Spleen (tissue), 11 donors: ENCODE measurements at regions not wholly inside any gene's neighbourhood (a gene's known extent, or its start where the extent isn't known, plus 50 kb on each side); places are given as distances from the start of the nearest gene placed in this dataset.

ENCODE experiments used
- DNase-seq: peaks from one replicate; pipeline ENCODE4 v3.0.0-alpha.2; 2020
- H3K27ac ChIP-seq, 8 donors: fragments of 200-600 bp; sonication (generic) in 7 of 8; 1 replicate in 4 of 8; 2 replicates in 4 of 8; pipeline versions ENCODE4 v1.5.0 to v1.8.0; 2016 to 2021; ENCODE audit warnings: inconsistent platforms in 4 of 8, mild to moderate bottlenecking in 4 of 8, moderate library complexity in 1 of 8
- H3K27me3 ChIP-seq, 7 donors: fragments of 200-600 bp; sonication (generic) in 6 of 7; replicated peaks in 1 of 7; 1 replicate in 4 of 7; 2 replicates in 3 of 7; pipeline versions ENCODE4 v1.5.0 to v1.8.0; 2016 to 2021; ENCODE audit warnings: inconsistent platforms in 3 of 7, mild to moderate bottlenecking in 1 of 7
- H3K36me3 ChIP-seq, 6 donors: fragments of 200-600 bp; sonication (generic) in 5 of 6; 1 replicate in 4 of 6; 2 replicates in 2 of 6; pipeline versions ENCODE4 v1.5.0 to v1.8.0; 2016 to 2021; ENCODE audit warnings: inconsistent platforms in 2 of 6
- H3K4me1 ChIP-seq, 6 donors: fragments of 200-600 bp; sonication (generic) in 5 of 6; 1 replicate in 3 of 6; 2 replicates in 3 of 6; pipeline versions ENCODE4 v1.5.0 to v1.8.0; 2016 to 2021; ENCODE audit warnings: inconsistent platforms in 3 of 6
- H3K4me3 ChIP-seq, 8 donors: fragments of 200-600 bp; sonication (generic) in 7 of 8; 1 replicate in 4 of 8; 2 replicates in 4 of 8; pipeline versions ENCODE4 v1.5.0 to v1.8.0; 2016 to 2021; ENCODE audit warnings: inconsistent platforms in 4 of 8, mild to moderate bottlenecking in 4 of 8, moderate library complexity in 2 of 8
- H3K9me3 ChIP-seq, 8 donors: fragments of 200-600 bp; sonication (generic) in 7 of 8; 1 replicate in 4 of 8; 2 replicates in 4 of 8; pipeline versions ENCODE4 v1.5.0 to v1.8.0; 2016 to 2021; ENCODE audit warnings: inconsistent platforms in 4 of 8
- POLR2A ChIP-seq, 3 donors: fragments of 450-650 bp; IDR thresholded peaks; one replicate each; pipeline ENCODE4 v1.5.1; 2017; ENCODE audit warnings: antibody characterized with exemption in 3 of 3, mild to moderate bottlenecking in 1 of 3
- POLR2AphosphoS5 ChIP-seq, 3 donors: sonication (generic); formaldehyde crosslinking; IDR thresholded peaks; one replicate each; pipeline ENCODE4 v1.5.1; 2017; ENCODE audit warnings: antibody characterized with exemption in 3 of 3
- WGBS, 5 donors: extraction: QIAGEN DNeasy Blood & Tissue Kit in 3 of 5; methylation state at CpG; one replicate each; pipeline versions ENCODE4 v1.1.5 to v1.1.7; 2013 to 2018; 5-methylcytosine and 5-hydroxymethylcytosine counted together
- intact Hi-C: fragments of 100-400 bp; cut with DNase I; formaldehyde crosslinking; loops from one replicate; pipeline ENCODE4 v1.15.0; 2023; ENCODE audit warnings: low total_unique reads
- TF ChIP-seq, protein P1 (sequence below), 11 experiments: fragments of 200-600 bp in 7 of 11; fragments of 450-650 bp in 4 of 11; sonication (generic) in 4 of 11; IDR thresholded peaks in 8 of 11; conservative IDR thresholded peaks in 3 of 11; 1 replicate in 7 of 11; 2 replicates in 4 of 11; pipeline versions ENCODE4 v1.4.0 to v1.8.0; 2016 to 2021; ENCODE audit warnings: antibody characterized with exemption in 11 of 11, inconsistent platforms in 4 of 11, mild to moderate bottlenecking in 1 of 11
- donor health status: healthy with polysubstance abuse.
- donor health status: DM: no; HTN: no; CAD: no; lungs with moderate emphysema.
- donor health status: DM: no; HTN: no; CAD: no.
- donor health status: Bipolar disorder and iron deficiency.
- donor health status: healthy.
- donor health status: DM: no; HTN: no; CAD: no.
- donor health status: DM: yes; HTN: yes; CAD: no.

DNA sequence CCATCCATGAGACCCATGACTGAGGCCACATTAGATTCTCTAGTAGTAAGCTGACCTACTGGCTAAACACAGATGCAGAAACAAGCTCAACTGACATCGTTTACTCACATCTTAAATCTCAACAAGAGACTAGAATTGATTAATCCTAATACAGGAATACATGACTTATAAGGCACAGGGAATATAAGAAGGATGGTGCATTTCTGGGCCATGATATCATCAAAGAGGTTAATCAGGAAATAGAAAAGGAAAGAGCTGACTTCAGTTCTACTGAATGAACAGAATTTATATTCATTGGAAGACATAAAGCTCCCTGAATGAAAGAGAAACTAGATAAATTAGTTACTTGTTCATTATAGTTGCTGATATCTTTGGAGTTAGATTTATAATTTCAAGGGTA, 1406.5 kb downstream of the STIM2 start:
- H3K27ac ChIP-seq: no peak overlapping the region
- no peak for DNase-seq
- intact Hi-C loops: no loop called here
- WGBS, 5 donors: 35 to 63% (median 55%) methylated on average over 1 of the region's 1 CpG
- H3K4me3 ChIP-seq: no peak overlapping the region
- no peaks in the 10 kb centered on the region for H3K27me3 ChIP-seq
- no peaks in the 10 kb centered on the region for H3K36me3 ChIP-seq
- TF ChIP-seq POLR2A (IDR thresholded peaks at IDR 0.05) (no peak), POLR2AphosphoS5 (IDR thresholded peaks at IDR 0.05) (no peak)
- TF ChIP-seq, protein P1, sequence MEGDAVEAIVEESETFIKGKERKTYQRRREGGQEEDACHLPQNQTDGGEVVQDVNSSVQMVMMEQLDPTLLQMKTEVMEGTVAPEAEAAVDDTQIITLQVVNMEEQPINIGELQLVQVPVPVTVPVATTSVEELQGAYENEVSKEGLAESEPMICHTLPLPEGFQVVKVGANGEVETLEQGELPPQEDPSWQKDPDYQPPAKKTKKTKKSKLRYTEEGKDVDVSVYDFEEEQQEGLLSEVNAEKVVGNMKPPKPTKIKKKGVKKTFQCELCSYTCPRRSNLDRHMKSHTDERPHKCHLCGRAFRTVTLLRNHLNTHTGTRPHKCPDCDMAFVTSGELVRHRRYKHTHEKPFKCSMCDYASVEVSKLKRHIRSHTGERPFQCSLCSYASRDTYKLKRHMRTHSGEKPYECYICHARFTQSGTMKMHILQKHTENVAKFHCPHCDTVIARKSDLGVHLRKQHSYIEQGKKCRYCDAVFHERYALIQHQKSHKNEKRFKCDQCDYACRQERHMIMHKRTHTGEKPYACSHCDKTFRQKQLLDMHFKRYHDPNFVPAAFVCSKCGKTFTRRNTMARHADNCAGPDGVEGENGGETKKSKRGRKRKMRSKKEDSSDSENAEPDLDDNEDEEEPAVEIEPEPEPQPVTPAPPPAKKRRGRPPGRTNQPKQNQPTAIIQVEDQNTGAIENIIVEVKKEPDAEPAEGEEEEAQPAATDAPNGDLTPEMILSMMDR (IDR thresholded peaks at IDR 0.05 in 8 of 11, conservative IDR thresholded peaks at IDR 0.05 in 3 of 11): no peak
- no peaks in the 10 kb centered on the region for H3K4me1 ChIP-seq
- peaks cover 0 to 12% (median 0%) of the 10 kb centered on the region in 8 donors for H3K9me3 ChIP-seq

- no peak overlapping the region for H3K4me3 ChIP-seq
- DNase-seq: no peak
- H3K4me1 ChIP-seq: no peaks in the 10 kb centered on the region
- H3K9me3 ChIP-seq: peaks cover 0 to 9% (median 0%) of the 10 kb centered on the region in 8 donors
- intact Hi-C loops: no loop called here
- no peaks in the 10 kb centered on the region for H3K36me3 ChIP-seq
- 56 to 85% (median 73%) methylated on average over 2 of the region's 2 CpGs for WGBS, 5 donors
- H3K27me3 ChIP-seq: no peaks in the 10 kb centered on the region
- H3K27ac ChIP-seq: no peak overlapping the region
- TF ChIP-seq POLR2A (IDR thresholded peaks at IDR 0.05): no peak
- TF ChIP-seq POLR2AphosphoS5 (IDR thresholded peaks at IDR 0.05): no peak
- TF ChIP-seq, protein P1 (IDR thresholded peaks at IDR 0.05 in 8 of 11, conservative IDR thresholded peaks at IDR 0.05 in 3 of 11): no peak
Observed at GRCh38 chr4:28269426-28269825, 1408.8 kb downstream of the STIM2 start.

DNA sequence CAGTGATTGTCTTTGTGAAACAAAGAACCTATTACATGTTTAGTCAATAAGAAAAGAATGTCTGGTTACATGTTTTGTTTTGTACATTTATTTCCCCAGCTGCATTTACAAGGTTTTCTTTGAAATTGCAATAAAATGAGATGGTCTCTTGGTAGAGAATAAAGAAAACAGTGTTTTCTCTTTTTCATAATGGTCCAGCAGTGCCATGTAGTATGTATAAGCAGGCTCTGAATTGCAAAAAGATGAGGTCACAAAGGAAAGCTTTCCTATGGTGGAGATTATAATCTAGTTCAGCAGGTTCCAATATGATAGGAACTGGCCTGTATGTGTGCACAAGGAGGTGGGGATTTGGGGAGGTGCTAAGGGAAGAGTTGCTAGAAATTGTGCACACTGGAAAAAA, 1417.3 kb downstream of the STIM2 start:
- Histone ChIP-seq H3K9me3 (peaks cover 0 to 10% (median 0%) of the 10 kb centered on the region in 8 donors), H3K4me1 (no peaks in the 10 kb centered on the region), H3K4me3 (no peak overlapping the region), H3K27ac (no peak overlapping the region), H3K36me3 (no peaks in the 10 kb centered on the region), H3K27me3 (no peaks in the 10 kb centered on the region)
- intact Hi-C loops: no loop called here
- no peak for DNase-seq
- no peak for TF ChIP-seq POLR2AphosphoS5 (IDR thresholded peaks at IDR 0.05)
- TF ChIP-seq POLR2A (IDR thresholded peaks at IDR 0.05): no peak
- TF ChIP-seq, protein P1 (IDR thresholded peaks at IDR 0.05 in 8 of 11, conservative IDR thresholded peaks at IDR 0.05 in 3 of 11): no peak

GRCh38 chr4:28278676-28279075, 1418.0 kb downstream of the STIM2 start:
- H3K4me1 ChIP-seq: no peaks in the 10 kb centered on the region
- 63 to 86% (median 67%) methylated on average over 1 of the region's 1 CpG for WGBS, 5 donors
- no peak for TF ChIP-seq POLR2AphosphoS5 (IDR thresholded peaks at IDR 0.05)
- TF ChIP-seq, protein P1 (IDR thresholded peaks at IDR 0.05 in 8 of 11, conservative IDR thresholded peaks at IDR 0.05 in 3 of 11): no peak
- no peak for TF ChIP-seq POLR2A (IDR thresholded peaks at IDR 0.05)
- H3K36me3 ChIP-seq: no peaks in the 10 kb centered on the region
- intact Hi-C loops: no loop called here
- no peak overlapping the region for H3K27ac ChIP-seq
- H3K9me3 ChIP-seq: peaks cover 0 to 10% (median 0%) of the 10 kb centered on the region in 8 donors
- no peak for DNase-seq
- no peaks in the 10 kb centered on the region for H3K27me3 ChIP-seq
- no peak overlapping the region for H3K4me3 ChIP-seq
